GM23338 (cell line): ENCODE measurements at regions not wholly inside any gene's neighbourhood (a gene's known extent, or its start where the extent isn't known, plus 50 kb on each side); places are given as distances from the start of the nearest gene placed in this dataset.

Source experiments
- ATAC-seq: fragments of 200-7000 bp; cut with Tn5 transposase; 3 replicates; pipeline ENCODE4 v1.9.1; 2020
- DNase-seq: peaks from one replicate; pipeline ENCODE4 v3.0.0-alpha.2; 2015; ENCODE audit warnings: low spot score
- H2AFZ ChIP-seq: fragments of 200-600 bp; sonication (generic); 2 replicates; pipeline ENCODE4 v1.8.0; 2016; ENCODE audit warnings: antibody characterized with exemption, mild to moderate bottlenecking, moderate library complexity
- H3F3A ChIP-seq: fragments of 200-600 bp; sonication (generic); replicated peaks from 2 replicates; pipeline ENCODE4 v1.8.0; 2017; ENCODE audit warnings: antibody characterized with exemption, mixed run types, low read depth
- H3K27ac ChIP-seq: fragments of 200-600 bp; sonication (generic); 2 replicates; pipeline ENCODE4 v1.6.1; 2016; ENCODE audit warnings: low read depth
- H3K27me3 ChIP-seq: fragments of 200-600 bp; sonication (generic); 2 replicates; pipeline ENCODE4 v1.8.0; 2016; ENCODE audit warnings: mild to moderate bottlenecking, mixed run types, moderate library complexity; ENCODE audit not compliant: insufficient read depth
- H3K36me3 ChIP-seq: fragments of 200-600 bp; sonication (generic); 2 replicates; pipeline ENCODE4 v1.8.0; 2016; ENCODE audit warnings: mild to moderate bottlenecking; ENCODE audit not compliant: insufficient read depth
- H3K4me1 ChIP-seq: fragments of 200-600 bp; sonication (generic); 2 replicates; pipeline ENCODE4 v1.8.0; 2016; ENCODE audit warnings: mild to moderate bottlenecking, moderate library complexity; ENCODE audit not compliant: insufficient read depth
- H3K4me2 ChIP-seq: fragments of 200-600 bp; sonication (generic); 2 replicates; pipeline ENCODE4 v1.7.1; 2017; ENCODE audit warnings: mixed run types
- H3K4me3 ChIP-seq: fragments of 200-600 bp; sonication (generic); 2 replicates; pipeline ENCODE4 v1.6.1; 2016; ENCODE audit warnings: mixed run types
- H3K79me2 ChIP-seq: fragments of 200-600 bp; sonication (generic); replicated peaks from 2 replicates; pipeline ENCODE4 v1.8.0; 2017; ENCODE audit warnings: mild to moderate bottlenecking; ENCODE audit not compliant: insufficient read depth
- H3K9me2 ChIP-seq: fragments of 200-600 bp; sonication (generic); 2 replicates; pipeline ENCODE4 v1.8.0; 2017; ENCODE audit not compliant: insufficient read depth
- H4K20me1 ChIP-seq: fragments of 200-600 bp; sonication (generic); replicated peaks from 2 replicates; pipeline ENCODE4 v1.8.0; 2017; ENCODE audit warnings: mild to moderate bottlenecking; ENCODE audit not compliant: insufficient read depth
- H3K27ac Mint-ChIP-seq: 2 replicates; pipeline ENCODE4 v1.8.0; 2020; ENCODE audit warnings: inconsistent platforms, mild to moderate bottlenecking, moderate library complexity, mixed read lengths
- H3K27me3 Mint-ChIP-seq: 3 replicates; pipeline ENCODE4 v1.8.0; 2022; ENCODE audit warnings: low read depth, mild to moderate bottlenecking, moderate library complexity, mixed read lengths, inconsistent platforms; ENCODE audit not compliant: insufficient read depth, poor library complexity
- H3K36me3 Mint-ChIP-seq: 3 replicates; pipeline ENCODE4 v1.8.0; 2021; ENCODE audit warnings: low read depth, mild to moderate bottlenecking, inconsistent platforms, moderate library complexity, mixed read lengths
- H3K4me1 Mint-ChIP-seq: 3 replicates; pipeline ENCODE4 v1.8.0; 2020; ENCODE audit warnings: mild to moderate bottlenecking, inconsistent platforms, mixed read lengths
- H3K4me3 Mint-ChIP-seq: 3 replicates; pipeline ENCODE4 v1.8.0; 2021; ENCODE audit warnings: moderate library complexity, mild to moderate bottlenecking, inconsistent platforms, mixed read lengths
- H3K9me3 Mint-ChIP-seq: 3 replicates; pipeline ENCODE4 v1.8.0; 2020; ENCODE audit warnings: moderate library complexity, mild to moderate bottlenecking, inconsistent platforms, mixed read lengths
- CREB1 ChIP-seq: fragments of 250-450 bp; sonication (Bioruptor Pico); IDR thresholded peaks from 2 replicates; pipeline ENCODE4 v1.5.0; 2020; ENCODE audit warnings: low read depth, mild to moderate bottlenecking, moderate library complexity
- CTCF ChIP-seq, 2 experiments: fragments of 200-600 bp in 1 of 2; sonication (generic) in 1 of 2; conservative IDR thresholded peaks; 2 replicates each; pipeline versions ENCODE4 v1.5.1 to v1.6.1; 2016 to 2017; ENCODE audit warnings: antibody characterized with exemption in 2 of 2, low read depth in 2 of 2, mild to moderate bottlenecking in 2 of 2, moderate library complexity in 1 of 2
- EZH2 ChIP-seq: fragments of 200-600 bp; sonication (generic); IDR thresholded peaks from one replicate; pipeline ENCODE4 v1.8.0; 2017; ENCODE audit warnings: antibody characterized with exemption, mild to moderate bottlenecking, low read depth; ENCODE audit not compliant: unreplicated experiment
- EZH2phosphoT487 ChIP-seq: fragments of 200-600 bp; sonication (generic); IDR thresholded peaks from one replicate; pipeline ENCODE4 v1.8.1; 2018; ENCODE audit warnings: antibody characterized with exemption; ENCODE audit not compliant: unreplicated experiment
- JUNB ChIP-seq: IDR thresholded peaks from one replicate; pipeline ENCODE4 v1.6.1; 2016; ENCODE audit warnings: antibody characterized with exemption; ENCODE audit not compliant: unreplicated experiment
- NANOG ChIP-seq: IDR thresholded peaks from 2 replicates; pipeline ENCODE4 v1.6.1; 2016; ENCODE audit warnings: antibody characterized with exemption, borderline replicate concordance
- POLR2AphosphoS5 ChIP-seq: IDR thresholded peaks from 2 replicates; pipeline ENCODE4 v1.6.1; 2016; ENCODE audit warnings: antibody characterized with exemption, low read depth
- STAT1 ChIP-seq: IDR thresholded peaks from one replicate; pipeline ENCODE4 v1.6.1; 2016; ENCODE audit warnings: antibody characterized with exemption; ENCODE audit not compliant: unreplicated experiment
- ZNF114 ChIP-seq: fragments of 250-450 bp; sonication (Bioruptor Pico); IDR thresholded peaks from 2 replicates; pipeline ENCODE4 v1.5.0; 2020; ENCODE audit warnings: mild to moderate bottlenecking, moderate library complexity
- ZNF331 ChIP-seq: fragments of 250-450 bp; sonication (Bioruptor Pico); IDR thresholded peaks from 2 replicates; pipeline ENCODE4 v1.5.0; 2020; ENCODE audit warnings: low read depth, mild to moderate bottlenecking, moderate library complexity
- TF ChIP-seq, protein P1 (sequence below): IDR thresholded peaks from one replicate; pipeline ENCODE4 v1.6.1; 2018; ENCODE audit warnings: antibody characterized with exemption; ENCODE audit not compliant: unreplicated experiment
- TF ChIP-seq, protein P2 (sequence below): IDR thresholded peaks from 2 replicates; pipeline ENCODE4 v1.6.1; 2016; ENCODE audit warnings: antibody characterized with exemption
- TF ChIP-seq, protein P3 (sequence below): fragments of 250-450 bp; sonication (Bioruptor Pico); IDR thresholded peaks from 2 replicates; pipeline ENCODE4 v1.5.0; 2020; ENCODE audit warnings: mild to moderate bottlenecking, moderate library complexity

DNA sequence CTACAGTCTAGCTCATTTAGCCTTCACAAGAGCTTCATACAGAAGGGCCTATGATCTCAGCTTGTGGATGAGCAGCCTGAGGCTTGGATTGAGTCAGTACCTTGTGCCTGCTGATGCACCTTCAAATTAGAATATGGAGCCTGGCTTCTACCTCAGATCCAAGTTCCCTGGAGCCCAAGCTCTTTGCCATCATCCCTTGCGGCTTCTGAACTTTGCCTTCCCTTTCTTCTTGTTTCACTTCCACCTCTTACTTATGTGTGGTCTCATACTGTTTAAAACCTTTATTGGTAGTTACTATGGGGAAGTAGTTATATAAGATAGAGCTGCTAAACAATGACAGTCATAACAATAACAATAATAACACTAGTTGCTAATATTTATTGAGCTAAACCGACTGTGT, 84.3 kb upstream of the AFF2 start:
- no peak for DNase-seq
- Mint-ChIP-seq H3K9me3 (no peaks in the 10 kb centered on the region), H3K27me3 (peaks cover 1% of the 10 kb centered on the region), H3K4me1 (peaks cover 10% of the 10 kb centered on the region), H3K4me3 (no peak overlapping the region), H3K36me3 (no peaks in the 10 kb centered on the region), H3K27ac (no peak overlapping the region)
- Histone ChIP-seq H3K36me3 (no peaks in the 10 kb centered on the region), H3K4me3 (no peak overlapping the region), H2AFZ (no peak overlapping the region), H3K4me2 (no peak overlapping the region), H3K4me1 (peaks cover 13% of the 10 kb centered on the region; the same call in 1 of the 2 replicates), H3K9me2 (no peaks in the 10 kb centered on the region), H4K20me1 (no peaks in the 10 kb centered on the region), H3K27me3 (no peaks in the 10 kb centered on the region), H3K79me2 (no peaks in the 10 kb centered on the region), H3K27ac (no peak overlapping the region), H3F3A (no peaks in the 10 kb centered on the region)
- no peak for ATAC-seq
- TF ChIP-seq ZNF331 (CRISPR knock-in tag) (no peak), CTCF (conservative IDR thresholded peaks at IDR 0.05; ENCODE audit: low read depth in 2 of 2) (no peak), ZNF114 (CRISPR knock-in tag) (no peak), STAT1 (no peak), NANOG (no peak), JUNB (no peak), EZH2 (no peak), EZH2phosphoT487 (no peak), CREB1 (CRISPR knock-in tag) (no peak), POLR2AphosphoS5 (no peak)
- TF ChIP-seq, protein P1, sequence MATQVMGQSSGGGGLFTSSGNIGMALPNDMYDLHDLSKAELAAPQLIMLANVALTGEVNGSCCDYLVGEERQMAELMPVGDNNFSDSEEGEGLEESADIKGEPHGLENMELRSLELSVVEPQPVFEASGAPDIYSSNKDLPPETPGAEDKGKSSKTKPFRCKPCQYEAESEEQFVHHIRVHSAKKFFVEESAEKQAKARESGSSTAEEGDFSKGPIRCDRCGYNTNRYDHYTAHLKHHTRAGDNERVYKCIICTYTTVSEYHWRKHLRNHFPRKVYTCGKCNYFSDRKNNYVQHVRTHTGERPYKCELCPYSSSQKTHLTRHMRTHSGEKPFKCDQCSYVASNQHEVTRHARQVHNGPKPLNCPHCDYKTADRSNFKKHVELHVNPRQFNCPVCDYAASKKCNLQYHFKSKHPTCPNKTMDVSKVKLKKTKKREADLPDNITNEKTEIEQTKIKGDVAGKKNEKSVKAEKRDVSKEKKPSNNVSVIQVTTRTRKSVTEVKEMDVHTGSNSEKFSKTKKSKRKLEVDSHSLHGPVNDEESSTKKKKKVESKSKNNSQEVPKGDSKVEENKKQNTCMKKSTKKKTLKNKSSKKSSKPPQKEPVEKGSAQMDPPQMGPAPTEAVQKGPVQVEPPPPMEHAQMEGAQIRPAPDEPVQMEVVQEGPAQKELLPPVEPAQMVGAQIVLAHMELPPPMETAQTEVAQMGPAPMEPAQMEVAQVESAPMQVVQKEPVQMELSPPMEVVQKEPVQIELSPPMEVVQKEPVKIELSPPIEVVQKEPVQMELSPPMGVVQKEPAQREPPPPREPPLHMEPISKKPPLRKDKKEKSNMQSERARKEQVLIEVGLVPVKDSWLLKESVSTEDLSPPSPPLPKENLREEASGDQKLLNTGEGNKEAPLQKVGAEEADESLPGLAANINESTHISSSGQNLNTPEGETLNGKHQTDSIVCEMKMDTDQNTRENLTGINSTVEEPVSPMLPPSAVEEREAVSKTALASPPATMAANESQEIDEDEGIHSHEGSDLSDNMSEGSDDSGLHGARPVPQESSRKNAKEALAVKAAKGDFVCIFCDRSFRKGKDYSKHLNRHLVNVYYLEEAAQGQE, result no peak
- TF ChIP-seq, protein P2, sequence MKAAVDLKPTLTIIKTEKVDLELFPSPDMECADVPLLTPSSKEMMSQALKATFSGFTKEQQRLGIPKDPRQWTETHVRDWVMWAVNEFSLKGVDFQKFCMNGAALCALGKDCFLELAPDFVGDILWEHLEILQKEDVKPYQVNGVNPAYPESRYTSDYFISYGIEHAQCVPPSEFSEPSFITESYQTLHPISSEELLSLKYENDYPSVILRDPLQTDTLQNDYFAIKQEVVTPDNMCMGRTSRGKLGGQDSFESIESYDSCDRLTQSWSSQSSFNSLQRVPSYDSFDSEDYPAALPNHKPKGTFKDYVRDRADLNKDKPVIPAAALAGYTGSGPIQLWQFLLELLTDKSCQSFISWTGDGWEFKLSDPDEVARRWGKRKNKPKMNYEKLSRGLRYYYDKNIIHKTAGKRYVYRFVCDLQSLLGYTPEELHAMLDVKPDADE, result no peak
- TF ChIP-seq, protein P3, sequence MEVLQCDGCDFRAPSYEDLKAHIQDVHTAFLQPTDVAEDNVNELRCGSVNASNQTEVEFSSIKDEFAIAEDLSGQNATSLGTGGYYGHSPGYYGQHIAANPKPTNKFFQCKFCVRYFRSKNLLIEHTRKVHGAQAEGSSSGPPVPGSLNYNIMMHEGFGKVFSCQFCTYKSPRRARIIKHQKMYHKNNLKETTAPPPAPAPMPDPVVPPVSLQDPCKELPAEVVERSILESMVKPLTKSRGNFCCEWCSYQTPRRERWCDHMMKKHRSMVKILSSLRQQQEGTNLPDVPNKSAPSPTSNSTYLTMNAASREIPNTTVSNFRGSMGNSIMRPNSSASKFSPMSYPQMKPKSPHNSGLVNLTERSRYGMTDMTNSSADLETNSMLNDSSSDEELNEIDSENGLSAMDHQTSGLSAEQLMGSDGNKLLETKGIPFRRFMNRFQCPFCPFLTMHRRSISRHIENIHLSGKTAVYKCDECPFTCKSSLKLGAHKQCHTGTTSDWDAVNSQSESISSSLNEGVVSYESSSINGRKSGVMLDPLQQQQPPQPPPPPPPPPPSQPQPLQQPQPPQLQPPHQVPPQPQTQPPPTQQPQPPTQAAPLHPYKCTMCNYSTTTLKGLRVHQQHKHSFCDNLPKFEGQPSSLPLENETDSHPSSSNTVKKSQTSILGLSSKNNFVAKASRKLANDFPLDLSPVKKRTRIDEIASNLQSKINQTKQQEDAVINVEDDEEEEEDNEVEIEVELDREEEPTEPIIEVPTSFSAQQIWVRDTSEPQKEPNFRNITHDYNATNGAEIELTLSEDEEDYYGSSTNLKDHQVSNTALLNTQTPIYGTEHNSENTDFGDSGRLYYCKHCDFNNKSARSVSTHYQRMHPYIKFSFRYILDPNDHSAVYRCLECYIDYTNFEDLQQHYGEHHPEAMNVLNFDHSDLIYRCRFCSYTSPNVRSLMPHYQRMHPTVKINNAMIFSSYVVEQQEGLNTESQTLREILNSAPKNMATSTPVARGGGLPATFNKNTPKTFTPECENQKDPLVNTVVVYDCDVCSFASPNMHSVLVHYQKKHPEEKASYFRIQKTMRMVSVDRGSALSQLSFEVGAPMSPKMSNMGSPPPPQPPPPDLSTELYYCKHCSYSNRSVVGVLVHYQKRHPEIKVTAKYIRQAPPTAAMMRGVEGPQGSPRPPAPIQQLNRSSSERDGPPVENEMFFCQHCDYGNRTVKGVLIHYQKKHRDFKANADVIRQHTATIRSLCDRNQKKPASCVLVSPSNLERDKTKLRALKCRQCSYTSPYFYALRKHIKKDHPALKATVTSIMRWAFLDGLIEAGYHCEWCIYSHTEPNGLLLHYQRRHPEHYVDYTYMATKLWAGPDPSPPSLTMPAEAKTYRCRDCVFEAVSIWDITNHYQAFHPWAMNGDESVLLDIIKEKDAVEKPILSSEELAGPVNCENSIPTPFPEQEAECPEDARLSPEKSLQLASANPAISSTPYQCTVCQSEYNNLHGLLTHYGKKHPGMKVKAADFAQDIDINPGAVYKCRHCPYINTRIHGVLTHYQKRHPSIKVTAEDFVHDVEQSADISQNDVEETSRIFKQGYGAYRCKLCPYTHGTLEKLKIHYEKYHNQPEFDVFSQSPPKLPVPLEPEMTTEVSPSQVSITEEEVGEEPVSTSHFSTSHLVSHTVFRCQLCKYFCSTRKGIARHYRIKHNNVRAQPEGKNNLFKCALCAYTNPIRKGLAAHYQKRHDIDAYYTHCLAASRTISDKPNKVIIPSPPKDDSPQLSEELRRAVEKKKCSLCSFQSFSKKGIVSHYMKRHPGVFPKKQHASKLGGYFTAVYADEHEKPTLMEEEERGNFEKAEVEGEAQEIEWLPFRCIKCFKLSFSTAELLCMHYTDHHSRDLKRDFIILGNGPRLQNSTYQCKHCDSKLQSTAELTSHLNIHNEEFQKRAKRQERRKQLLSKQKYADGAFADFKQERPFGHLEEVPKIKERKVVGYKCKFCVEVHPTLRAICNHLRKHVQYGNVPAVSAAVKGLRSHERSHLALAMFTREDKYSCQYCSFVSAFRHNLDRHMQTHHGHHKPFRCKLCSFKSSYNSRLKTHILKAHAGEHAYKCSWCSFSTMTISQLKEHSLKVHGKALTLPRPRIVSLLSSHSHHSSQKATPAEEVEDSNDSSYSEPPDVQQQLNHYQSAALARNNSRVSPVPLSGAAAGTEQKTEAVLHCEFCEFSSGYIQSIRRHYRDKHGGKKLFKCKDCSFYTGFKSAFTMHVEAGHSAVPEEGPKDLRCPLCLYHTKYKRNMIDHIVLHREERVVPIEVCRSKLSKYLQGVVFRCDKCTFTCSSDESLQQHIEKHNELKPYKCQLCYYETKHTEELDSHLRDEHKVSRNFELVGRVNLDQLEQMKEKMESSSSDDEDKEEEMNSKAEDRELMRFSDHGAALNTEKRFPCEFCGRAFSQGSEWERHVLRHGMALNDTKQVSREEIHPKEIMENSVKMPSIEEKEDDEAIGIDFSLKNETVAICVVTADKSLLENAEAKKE, result no peak
